Stimulated activated CD4-positive, alpha-beta T cell treated with anti-CD3 and anti-CD28 coated beads, Interleukin-12 subunit alpha, Interleukin-12 subunit beta, amount 100 ng/mL, for 48 hours (primary cell): ENCODE measurements at regions not wholly inside any gene's neighbourhood (a gene's known extent, or its start where the extent isn't known, plus 50 kb on each side); places are given as distances from the start of the nearest gene placed in this dataset.
"Not testable (repeated sequence)": the region's sequence is repeated elsewhere in the genome, so short reads cannot be mapped to it uniquely, and the experiment has no call there.

Experiments used
- DNase-seq, 3 donors: peaks; one replicate each; pipeline ENCODE4 v3.0.0-alpha.2; 2020; ENCODE audit warnings: low read depth in 2 of 3, low spot score in 1 of 3

DNA sequence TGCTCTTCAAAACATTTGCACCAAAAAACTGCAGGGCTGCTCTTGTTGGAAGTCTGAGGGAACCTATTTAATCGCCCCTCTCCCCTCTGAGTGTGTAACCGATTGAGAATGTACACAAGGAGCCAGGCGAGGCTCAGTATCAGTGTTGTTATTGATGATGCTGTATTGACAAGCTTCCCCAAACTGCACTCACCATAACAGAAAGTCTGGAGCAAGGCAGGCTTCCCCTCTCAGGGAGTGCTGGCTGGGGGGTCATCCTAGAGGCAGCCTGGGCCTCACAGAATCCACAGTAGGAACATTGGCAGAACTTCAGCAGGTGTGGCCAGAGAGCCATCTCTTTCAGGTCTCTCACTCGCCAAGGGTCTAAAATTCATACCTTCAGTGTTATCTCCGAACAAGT lies 58.1 kb upstream of the TUNAR start:
- DNase-seq = no peak

DNA sequence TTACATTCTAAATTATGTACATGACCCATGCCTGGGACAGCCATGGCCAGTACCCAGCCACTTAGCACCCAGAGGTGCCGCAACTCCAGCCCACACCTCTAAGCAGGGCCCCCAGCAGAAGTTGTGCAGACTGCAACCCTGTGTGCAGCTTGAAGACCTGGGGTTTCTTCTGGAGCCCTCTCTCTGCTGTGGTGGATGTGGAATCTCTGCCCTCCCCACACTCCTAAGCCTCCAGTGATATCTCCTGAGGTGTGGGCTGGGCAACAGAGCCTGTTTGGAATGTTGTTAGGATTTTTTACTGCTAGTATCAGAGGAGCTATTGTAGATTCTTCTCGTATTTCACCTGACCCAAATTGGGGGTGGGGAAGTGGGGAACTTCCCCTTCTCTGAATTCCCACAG lies 59.4 kb upstream of the TUNAR start:
- no peak for DNase-seq

DNA sequence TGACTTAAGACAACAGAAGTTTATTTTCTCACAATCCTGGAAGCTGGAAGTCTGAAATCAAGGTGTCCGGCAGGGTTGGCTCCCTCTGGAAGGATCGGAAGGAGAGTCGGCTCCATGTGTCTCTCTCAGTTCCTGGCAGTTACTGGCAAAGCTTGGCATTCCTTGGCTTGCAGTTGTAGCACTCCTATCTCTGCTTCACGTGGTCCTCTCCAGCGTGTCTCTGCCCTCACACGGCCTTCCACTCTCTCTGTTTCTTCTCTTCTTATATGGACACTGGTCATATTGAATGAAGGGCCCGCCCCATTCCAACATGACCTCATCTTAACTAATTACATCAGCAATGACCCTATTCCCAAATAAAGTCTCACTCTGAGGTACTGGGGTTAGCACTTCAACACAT lies 60.1 kb upstream of the TUNAR start:
- no peak for DNase-seq

DNA sequence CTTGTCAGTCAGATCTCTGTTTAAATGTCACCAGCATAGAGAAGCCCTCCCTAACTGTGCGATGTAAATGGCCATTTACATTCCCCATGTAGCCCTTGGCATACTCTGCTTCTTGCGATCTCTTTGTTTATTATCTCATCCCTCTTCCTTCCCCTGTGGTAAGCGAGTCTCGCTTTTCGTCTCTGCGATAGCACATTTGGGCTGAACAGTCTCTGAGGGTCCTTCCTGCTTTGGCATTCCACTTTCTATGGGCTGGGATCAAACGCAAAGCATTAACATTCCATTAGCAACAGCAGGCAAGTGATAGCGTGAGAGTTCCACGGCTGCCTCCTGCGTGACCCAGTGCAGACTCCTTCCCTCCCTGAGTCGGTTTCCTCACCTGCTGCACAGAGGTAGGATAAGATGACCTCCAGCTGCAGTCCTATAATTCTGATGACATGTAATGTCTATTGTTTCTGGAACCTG lies 61.4 kb upstream of the TUNAR start:
- no peak for DNase-seq

DNA sequence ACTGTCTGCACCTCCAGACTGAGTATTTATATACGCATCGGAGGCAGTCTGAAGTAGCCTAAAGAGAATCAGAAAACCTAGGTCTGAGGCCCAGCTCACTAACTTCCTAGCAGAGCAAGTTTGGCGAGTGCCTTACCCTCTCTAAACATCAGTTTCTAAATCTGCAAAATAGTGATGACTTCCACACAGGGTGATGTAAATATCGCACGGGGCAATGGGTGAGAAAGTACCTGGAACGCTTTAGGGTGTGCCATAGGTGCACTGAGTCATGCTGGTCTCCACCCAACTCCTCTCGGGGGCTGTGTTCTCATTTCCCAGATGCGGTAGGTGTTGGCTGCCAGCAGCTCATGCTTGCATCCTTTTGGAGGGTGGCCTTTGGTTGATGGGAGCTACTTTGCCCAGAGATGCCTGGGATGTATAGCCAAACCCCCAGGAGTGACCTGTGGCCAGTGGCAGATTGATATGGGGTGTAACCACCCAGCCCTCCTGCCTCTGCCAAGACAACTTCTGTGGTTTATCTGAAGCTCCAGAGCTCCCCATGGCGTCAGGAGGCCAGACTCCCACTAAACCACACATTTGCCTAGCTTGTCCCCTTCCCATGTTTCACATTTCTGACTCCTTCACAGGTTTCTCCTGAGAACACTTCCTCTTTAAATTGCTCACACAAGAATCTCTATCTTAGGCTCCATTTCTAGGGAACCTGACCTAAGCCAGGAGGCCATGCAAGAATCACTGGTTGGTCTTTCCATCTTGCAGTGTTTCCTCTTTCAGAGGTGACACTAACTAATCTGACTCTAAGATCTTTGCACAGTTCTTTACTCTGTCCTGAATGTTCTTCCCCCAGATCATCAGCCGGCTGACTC lies 62.0 kb upstream of the TUNAR start:
- no peak for DNase-seq

DNA sequence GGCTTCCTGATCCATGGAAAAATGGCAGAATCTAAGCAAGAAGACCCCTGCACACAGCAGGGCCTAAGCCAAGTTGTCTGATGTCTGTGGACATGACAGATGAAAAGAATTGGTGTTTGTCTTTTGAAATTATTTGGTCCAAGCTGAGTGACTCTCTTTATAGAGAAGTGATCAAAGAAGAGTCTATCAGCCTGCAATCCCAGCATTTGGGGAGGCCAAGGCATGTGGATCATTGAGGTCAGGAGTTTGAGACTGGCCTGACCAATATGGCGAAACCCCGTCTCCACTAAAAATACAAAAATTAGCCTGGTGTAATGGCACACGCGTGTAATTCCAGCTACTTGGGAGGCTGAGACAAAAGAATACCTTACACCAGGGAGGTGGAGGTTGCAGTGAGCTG lies 64.8 kb upstream of the TUNAR start:
- DNase-seq = no peak

DNA sequence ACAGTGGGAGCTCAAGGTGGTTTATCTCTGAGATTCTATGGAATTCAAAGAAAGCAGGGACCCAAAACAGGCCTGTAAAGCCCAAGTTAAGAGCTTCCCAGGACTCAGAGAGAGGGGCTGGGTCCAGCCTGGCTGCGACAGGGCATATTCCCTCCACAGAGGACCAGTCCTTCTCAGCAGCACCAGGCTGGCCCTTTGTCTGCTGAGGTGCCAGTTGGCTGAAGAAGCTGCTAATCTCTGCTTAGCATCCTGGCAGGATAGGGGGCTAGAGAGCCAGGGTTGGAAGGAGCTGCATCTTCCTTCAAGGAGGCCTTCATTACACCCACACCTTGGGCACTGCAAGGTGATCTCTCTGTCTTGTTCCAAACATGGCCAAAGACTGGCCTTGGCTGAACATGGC lies 68.3 kb upstream of the TUNAR start:
- no peak for DNase-seq

DNA sequence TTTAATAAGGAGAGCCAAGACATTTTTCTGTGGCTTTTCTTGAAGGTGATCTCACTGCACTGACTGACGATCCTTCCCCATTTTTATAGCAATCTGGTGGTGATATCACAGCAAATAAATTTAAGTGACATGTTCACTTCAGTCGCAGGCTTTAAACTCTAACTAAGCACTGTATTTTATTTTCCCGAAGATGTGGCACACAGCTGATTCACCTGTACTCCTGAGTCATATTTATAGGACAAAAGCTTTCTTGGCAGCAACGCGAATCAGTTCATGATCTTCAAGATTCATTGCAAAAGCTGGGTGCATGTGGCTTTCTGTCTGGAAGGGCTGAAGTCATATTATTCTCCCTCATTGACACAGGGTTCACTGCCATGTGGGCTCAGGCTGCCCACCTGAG lies 79.8 kb upstream of the TUNAR start:
- DNase-seq = no peak

DNA sequence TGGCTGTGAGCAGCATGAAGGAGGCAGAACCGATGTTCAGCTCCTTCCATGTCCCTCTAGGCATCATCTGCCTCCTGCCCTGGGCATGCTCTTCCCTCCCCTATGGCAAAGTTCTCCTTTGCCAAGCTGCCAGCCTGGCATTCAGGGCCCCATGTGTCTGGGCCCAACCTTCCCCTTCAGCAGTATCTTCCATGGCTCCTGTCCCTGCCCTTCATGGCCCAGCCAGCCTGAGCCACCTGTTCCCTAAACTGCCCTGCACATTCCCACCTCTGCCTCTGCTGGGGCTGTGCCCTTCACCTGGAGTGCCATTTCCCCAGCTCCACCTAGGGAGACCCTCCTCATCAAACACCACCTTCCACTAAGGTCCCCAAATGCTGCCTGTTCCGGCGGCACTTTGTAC lies 74.0 kb upstream of the TCL1A start:
- DNase-seq = no peak

DNA sequence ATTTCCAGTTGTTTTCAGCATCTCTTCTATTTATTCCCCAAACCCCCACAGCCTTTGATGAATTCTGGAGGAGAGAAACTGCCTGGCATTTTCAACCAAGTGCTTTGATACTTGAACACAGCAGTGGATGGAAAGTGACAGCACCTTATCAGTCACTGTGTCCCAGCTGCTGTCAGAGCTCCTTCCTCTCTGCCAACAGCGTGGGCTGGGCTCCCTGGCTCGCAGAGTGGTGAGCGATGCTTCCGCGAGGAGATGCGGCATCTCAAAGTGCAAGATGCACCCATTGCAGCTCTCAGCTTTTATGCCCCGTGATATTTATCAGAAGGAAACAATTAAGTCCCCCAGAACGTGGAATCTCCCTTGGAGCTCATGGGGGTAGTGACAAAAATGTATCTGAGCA lies 72.6 kb upstream of the TCL1A start:
- DNase-seq = no peak

DNA sequence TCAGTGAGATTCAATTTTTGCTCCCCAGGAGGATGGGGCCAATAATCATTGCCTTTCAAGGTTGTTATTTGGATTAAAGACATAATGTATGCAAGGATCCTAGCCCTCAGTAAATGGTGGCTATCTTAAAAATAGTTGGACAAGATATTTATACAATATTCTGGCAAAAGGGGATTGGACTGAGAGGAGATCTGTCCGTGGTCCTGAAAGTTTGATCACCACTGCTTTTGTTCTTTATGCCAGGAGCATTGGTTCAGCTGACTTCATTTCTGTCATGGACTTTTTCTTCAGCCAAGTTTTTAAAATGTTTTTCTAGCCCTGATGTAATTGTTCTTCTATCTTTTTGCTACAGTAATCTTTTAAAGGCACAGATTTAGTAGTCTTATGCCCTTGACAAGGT lies 70.2 kb upstream of the TCL1A start:
- DNase-seq = peak in 1 of 3 donors; percentile 5

DNA sequence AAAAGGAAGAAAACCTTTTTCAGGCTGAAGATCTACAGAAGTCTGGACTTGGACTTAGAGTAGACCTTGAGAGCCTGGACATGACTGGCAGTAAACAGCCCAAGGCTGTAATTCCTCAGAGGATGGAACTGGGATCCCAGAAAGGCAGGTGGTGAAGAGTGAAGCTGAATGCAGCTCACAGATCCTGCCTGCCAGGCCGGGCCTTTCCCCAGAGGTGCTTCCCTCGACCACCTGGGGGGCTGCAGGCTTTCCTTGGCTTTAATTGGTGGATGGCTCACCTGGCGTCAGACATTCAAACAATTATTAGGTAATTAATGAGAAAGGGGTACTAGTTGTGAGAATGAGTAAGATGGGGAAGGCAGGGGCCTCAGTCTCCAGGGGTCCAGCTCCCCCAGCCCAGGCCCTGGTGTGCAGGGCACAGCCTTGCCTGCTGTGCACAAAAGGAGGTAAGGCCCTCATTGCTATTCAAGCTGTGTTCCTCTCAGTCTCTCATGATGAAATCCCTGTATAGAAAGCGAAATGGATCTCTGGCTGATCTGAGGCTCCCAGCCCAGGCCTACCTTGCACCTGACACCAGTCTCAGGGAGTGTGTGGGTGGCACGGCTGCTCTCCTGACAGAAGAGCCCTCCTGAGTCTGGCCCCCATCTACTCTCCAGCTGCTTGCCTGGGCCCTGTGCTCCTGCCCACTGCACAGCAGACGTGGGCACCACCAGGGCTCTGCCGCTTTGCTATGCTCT lies 63.0 kb upstream of the TCL1A start:
- DNase-seq = no peak

DNA sequence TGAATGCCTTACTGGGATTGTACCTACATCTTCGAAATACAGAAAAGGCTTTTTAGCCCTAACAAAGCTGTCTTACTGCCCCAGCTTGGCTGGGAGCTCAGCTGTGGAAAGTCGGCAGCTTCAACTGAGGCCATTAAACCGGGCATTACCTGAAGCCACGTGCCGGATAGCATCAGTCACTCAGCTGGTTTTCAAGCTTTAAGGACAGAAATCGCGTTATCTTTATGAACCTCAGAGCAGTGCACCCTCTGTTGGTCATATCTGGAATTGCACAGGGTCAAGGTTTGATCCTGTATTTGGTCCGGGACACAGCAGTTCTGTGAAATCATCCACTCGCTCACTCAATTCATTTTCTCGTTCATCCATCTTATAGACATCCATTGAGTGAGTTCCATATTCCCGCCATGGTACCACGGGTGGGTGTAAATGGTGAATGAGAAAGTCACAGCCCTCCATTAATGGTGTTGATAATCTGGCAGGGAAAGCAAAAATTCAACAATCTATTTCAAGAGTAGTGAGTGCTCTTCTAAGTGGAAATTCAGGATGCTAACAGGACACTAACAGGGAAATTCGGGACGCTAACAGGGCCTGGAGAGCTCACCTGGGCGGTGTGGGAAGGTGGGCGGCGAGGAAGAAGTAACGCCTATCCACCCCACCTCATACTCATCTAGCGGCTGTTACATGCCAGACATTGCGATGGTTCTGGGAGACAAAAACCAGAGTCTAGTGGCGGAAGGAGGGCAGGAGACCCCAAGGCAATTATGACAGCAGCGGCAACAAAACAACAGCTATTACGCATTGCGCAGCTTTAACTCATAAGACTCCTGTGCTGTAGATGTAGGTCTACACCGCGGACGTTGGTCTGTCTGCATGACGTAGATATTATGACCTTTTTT lies 60.6 kb upstream of the TCL1A start:
- DNase-seq = peak; percentile 22 to 55 (median 46)

DNA sequence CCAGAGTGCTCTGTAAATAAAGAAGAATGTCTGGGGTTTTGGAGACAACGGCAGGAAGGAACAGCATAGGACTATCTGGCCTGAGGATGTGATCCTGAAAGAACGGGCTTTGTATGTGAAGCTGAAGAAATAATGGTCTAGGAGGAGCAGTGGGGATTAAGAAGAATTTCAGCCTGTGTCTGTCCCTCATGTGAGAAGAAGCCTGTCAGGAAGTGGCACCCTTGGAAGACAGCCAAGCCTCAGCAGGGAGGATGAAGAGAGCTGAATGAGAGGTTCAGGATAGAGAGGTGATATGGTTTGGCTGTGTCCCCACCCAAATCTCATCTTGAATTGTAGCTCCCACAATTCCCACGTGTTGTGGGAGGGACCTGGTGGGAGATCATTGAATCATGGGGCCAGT lies 56.9 kb upstream of the TCL1A start:
- DNase-seq = no peak

DNA sequence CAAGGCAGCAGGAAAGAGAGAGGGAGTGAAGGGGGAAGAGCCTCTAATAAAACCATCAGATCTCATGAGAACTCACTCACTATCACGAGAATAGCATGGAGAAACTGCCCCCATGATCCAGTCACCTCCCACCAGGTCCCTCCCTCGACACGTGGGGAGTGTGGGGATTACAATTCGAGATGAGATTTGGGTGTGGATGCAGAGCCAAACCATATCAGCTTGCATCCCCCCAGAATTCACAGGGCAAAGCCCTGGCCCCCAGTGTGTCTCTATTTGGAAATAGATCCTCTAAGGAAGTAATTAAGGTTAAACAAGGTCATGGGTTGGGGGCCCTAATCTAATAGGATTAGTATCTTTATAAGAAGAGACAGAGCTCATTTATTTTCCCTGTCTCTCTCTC lies 56.1 kb upstream of the TCL1A start:
- no peak for DNase-seq

DNA sequence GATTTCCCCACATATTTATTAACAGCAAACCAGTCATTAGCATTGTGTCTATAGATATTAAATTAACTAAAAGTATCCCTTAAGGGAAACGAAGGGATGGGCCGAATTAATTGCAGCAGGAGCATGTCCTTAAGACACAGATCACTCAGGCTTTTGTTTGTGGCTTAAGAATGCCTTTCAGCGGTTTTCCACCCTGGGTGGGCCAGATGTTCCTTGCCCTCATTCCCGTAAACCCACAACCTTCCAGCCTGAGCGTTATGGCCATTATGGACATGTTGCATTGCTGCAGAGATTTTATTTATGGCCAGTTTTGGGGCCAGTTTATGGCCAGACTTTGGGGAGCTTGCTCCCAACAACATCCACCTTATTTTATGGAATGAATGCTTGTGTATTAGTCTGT lies 55.5 kb upstream of the TCL1A start:
- not testable (repeated sequence) for DNase-seq

DNA sequence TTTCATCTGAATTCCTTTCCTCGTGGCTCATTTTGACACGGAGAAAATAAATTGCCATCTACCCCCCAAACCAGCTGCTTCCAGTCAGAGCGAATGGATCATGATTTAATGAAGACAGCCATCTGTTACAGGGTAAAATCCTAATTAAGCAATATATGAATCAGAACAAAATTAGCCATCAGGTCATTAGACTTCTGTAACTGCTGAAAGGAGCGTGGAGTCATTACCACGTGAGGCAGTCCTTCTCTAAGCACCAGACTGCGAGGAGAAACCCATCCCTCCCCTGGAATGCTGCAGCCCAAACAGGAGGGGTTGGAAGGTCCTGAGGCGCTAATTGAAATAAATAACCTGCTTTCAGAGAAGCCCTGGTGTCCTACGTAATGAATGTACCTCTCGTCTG lies 51.1 kb upstream of the TCL1A start:
- no peak for DNase-seq

DNA sequence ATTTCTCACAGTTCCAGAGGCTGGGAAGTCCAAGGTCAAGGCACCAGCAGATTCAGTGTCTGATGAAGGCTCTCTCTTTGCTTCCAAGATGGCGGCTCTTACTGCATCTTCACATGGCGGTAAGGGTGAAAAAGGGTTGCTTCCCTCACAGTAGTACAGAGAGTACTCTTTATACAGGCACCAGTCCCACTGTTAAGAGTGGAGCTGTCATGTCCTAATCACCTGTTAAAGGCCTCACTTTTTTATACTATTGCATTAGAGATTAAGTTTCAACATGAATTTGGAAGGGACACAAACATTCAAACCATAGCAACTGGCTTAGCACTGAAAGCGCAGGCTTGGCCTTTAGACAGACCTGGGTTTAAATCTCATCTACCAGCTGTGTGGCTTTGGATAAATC lies 50.0 kb upstream of the TCL1A start:
- no peak for DNase-seq
